ENCODE measurements at regions not wholly inside any gene's neighbourhood (a gene's known extent, or its start where the extent isn't known, plus 50 kb on each side); places are given as distances from the start of the nearest gene placed in this dataset.

- ChIA-PET POLR2A (no interaction called here), CTCF (no interaction called here)
- Mint-ChIP-seq H3K4me3 (no peak overlapping the region), H3K27me3 (peaks cover 1% of the 10 kb centered on the region), H3K27ac (no peak overlapping the region), H3K4me1 (no peaks in the 10 kb centered on the region), H3K36me3 (ENCODE audit: low read depth) (no peaks in the 10 kb centered on the region), H3K9me3 (peaks cover 9% of the 10 kb centered on the region)
- no peak for TF ChIP-seq CTCF (IDR thresholded peaks at IDR 0.05)
- intact Hi-C loops (cut with micrococcal nuclease), result no loop called here
- ATAC-seq (ENCODE audit: low read depth) (no peak), DNase-seq (no peak)
These were observed 130.7 kb downstream of the CTTN start for GRCh38 chr11:70528794-70529580.

- TF ChIP-seq CTCF (IDR thresholded peaks at IDR 0.05), result no peak
- H3K36me3 Mint-ChIP-seq (ENCODE audit: low read depth), result no peaks in the 10 kb centered on the region
- H3K27ac Mint-ChIP-seq, result no peak overlapping the region
- no peaks in the 10 kb centered on the region for H3K4me1 Mint-ChIP-seq
- CTCF ChIA-PET, result no interaction called here
- intact Hi-C loops (cut with micrococcal nuclease), result no loop called here
- peaks cover 1% of the 10 kb centered on the region for H3K27me3 Mint-ChIP-seq
- ATAC-seq (ENCODE audit: low read depth), result no peak
- DNase-seq, result no peak
- POLR2A ChIA-PET, result no interaction called here
- H3K4me3 Mint-ChIP-seq, result no peak overlapping the region
- peaks cover 9% of the 10 kb centered on the region for H3K9me3 Mint-ChIP-seq
These were observed 131.7 kb downstream of the CTTN start for GRCh38 chr11:70530010-70530409.

- Mint-ChIP-seq H3K36me3 (ENCODE audit: low read depth) (no peaks in the 10 kb centered on the region), H3K9me3 (peaks cover 9% of the 10 kb centered on the region), H3K4me1 (no peaks in the 10 kb centered on the region), H3K27me3 (peaks cover 1% of the 10 kb centered on the region), H3K27ac (no peak overlapping the region), H3K4me3 (no peak overlapping the region)
- ATAC-seq (ENCODE audit: low read depth), result no peak
- no peak for DNase-seq
- ChIA-PET POLR2A (no interaction called here), CTCF (no interaction called here)
- TF ChIP-seq CTCF (IDR thresholded peaks at IDR 0.05), result no peak
- intact Hi-C loops (cut with micrococcal nuclease), result no loop called here
These were observed 132.4 kb downstream of the CTTN start for GRCh38 chr11:70530629-70531185.

GRCh38 chr11:70531281-70532065, 133.1 kb downstream of the CTTN start:
- ChIA-PET POLR2A (no interaction called here), CTCF (no interaction called here)
- Mint-ChIP-seq H3K9me3 (peaks cover 9% of the 10 kb centered on the region), H3K4me1 (no peaks in the 10 kb centered on the region), H3K4me3 (no peak overlapping the region), H3K36me3 (ENCODE audit: low read depth) (no peaks in the 10 kb centered on the region), H3K27me3 (peaks cover 1% of the 10 kb centered on the region), H3K27ac (no peak overlapping the region)
- DNase-seq (no peak), ATAC-seq (ENCODE audit: low read depth) (no peak)
- no peak for TF ChIP-seq CTCF (IDR thresholded peaks at IDR 0.05)
- intact Hi-C loops (cut with micrococcal nuclease), result no loop called here

DNA sequence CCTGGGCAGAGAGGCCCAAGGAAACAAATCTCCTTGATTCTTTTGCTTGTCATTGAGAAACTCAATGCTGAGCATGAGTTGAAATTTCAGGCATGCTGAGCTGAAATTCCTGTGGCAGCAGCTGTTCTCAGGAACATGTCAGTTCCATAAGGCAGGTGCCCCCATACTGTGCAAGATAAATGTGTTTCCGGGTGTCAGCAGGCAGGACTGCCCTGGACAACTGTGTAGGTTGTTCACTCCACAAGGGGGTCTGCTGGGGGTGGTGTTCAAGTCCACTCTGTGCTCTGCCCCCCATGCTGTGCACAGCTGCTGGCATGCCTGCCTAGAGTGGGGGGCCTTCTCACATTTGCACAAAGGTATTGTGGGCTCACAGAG, 133.7 kb downstream of the CTTN start:
- Mint-ChIP-seq H3K9me3 (peaks cover 9% of the 10 kb centered on the region), H3K27ac (no peak overlapping the region), H3K4me1 (no peaks in the 10 kb centered on the region), H3K4me3 (no peak overlapping the region), H3K36me3 (ENCODE audit: low read depth) (no peaks in the 10 kb centered on the region), H3K27me3 (no peaks in the 10 kb centered on the region)
- intact Hi-C loops (cut with micrococcal nuclease), result no loop called here
- CTCF ChIA-PET, result no interaction called here
- ATAC-seq (ENCODE audit: low read depth) (no peak), DNase-seq (no peak)
- POLR2A ChIA-PET, result no interaction called here
- no peak for TF ChIP-seq CTCF (IDR thresholded peaks at IDR 0.05)
